WTC11 (cell line): ENCODE measurements at regions not wholly inside any gene's neighbourhood (a gene's known extent, or its start where the extent isn't known, plus 50 kb on each side); places are given as distances from the start of the nearest gene placed in this dataset.

Experiments
- ATF1 ChIP-seq: sonication (generic); formaldehyde crosslinking; IDR thresholded peaks from 2 replicates; pipeline ENCODE4 v1.8.1; 2023; ENCODE audit warnings: mild to moderate bottlenecking, moderate library complexity, missing genetic modification reagents
- CTCF ChIP-seq: fragments of 200-600 bp; IDR thresholded peaks from 2 replicates; pipeline ENCODE4 v1.8.0; 2022; ENCODE audit warnings: antibody characterized with exemption
- MXD4 ChIP-seq: fragments of 250-450 bp; sonication (Bioruptor Pico); IDR thresholded peaks from 2 replicates; pipeline ENCODE4 v1.8.0; 2021; ENCODE audit warnings: mild to moderate bottlenecking, moderate library complexity, borderline replicate concordance
- SMAD4 ChIP-seq: sonication (generic); formaldehyde crosslinking; IDR thresholded peaks from 2 replicates; pipeline ENCODE4 v1.8.0; 2022; ENCODE audit warnings: mild to moderate bottlenecking, missing genetic modification reagents
- SP1 ChIP-seq: sonication (generic); formaldehyde crosslinking; conservative IDR thresholded peaks from 2 replicates; pipeline ENCODE4 v1.8.1; 2022; ENCODE audit warnings: missing genetic modification reagents
- TCF7 ChIP-seq: sonication (generic); formaldehyde crosslinking; IDR thresholded peaks from 2 replicates; pipeline ENCODE4 v1.8.0; 2022; ENCODE audit warnings: mild to moderate bottlenecking, low read depth, missing genetic modification reagents, moderate library complexity

- no peak for TF ChIP-seq SMAD4 (CRISPR knock-in tag)
- no peak for TF ChIP-seq TCF7 (CRISPR knock-in tag)
- TF ChIP-seq MXD4, result no peak
- TF ChIP-seq ATF1 (CRISPR knock-in tag), result no peak
- TF ChIP-seq CTCF, result no peak
- TF ChIP-seq SP1 (CRISPR knock-in tag), result no peak
Measured at GRCh38 chr1:81351864-81352263, 448.9 kb upstream of the ADGRL2 start.
